ENCODE measurements at regions not wholly inside any gene's neighbourhood (a gene's known extent, or its start where the extent isn't known, plus 50 kb on each side); places are given as distances from the start of the nearest gene placed in this dataset.

GRCh38 chr20:22371843-22372242, 212.5 kb downstream of the FOXA2 start:
- Mint-ChIP-seq H3K27me3 (no peaks in the 10 kb centered on the region), H3K4me1 (ENCODE audit: low read depth) (peaks cover 12% of the 10 kb centered on the region), H3K9me3 (ENCODE audit: low read depth) (no peaks in the 10 kb centered on the region), H3K36me3 (no peaks in the 10 kb centered on the region), H3K4me3 (no peak overlapping the region), H3K27ac (no peak overlapping the region)

- H3K9me3 Mint-ChIP-seq (ENCODE audit: low read depth), result no peaks in the 10 kb centered on the region
- no peak overlapping the region for H3K4me3 Mint-ChIP-seq
- no peak overlapping the region for H3K27ac Mint-ChIP-seq
- peaks cover 12% of the 10 kb centered on the region for H3K4me1 Mint-ChIP-seq (ENCODE audit: low read depth)
- H3K36me3 Mint-ChIP-seq, result no peaks in the 10 kb centered on the region
- H3K27me3 Mint-ChIP-seq, result no peaks in the 10 kb centered on the region
Observed at GRCh38 chr20:22370137-22370536, 214.2 kb downstream of the FOXA2 start.

GRCh38 chr20:22369100-22369499, 215.3 kb downstream of the FOXA2 start:
- H3K4me3 Mint-ChIP-seq, result no peak overlapping the region
- no peak overlapping the region for H3K27ac Mint-ChIP-seq
- no peaks in the 10 kb centered on the region for H3K36me3 Mint-ChIP-seq
- H3K27me3 Mint-ChIP-seq, result no peaks in the 10 kb centered on the region
- H3K4me1 Mint-ChIP-seq (ENCODE audit: low read depth), result peaks cover 12% of the 10 kb centered on the region
- H3K9me3 Mint-ChIP-seq (ENCODE audit: low read depth), result no peaks in the 10 kb centered on the region

- H3K4me1 Mint-ChIP-seq (ENCODE audit: low read depth), result peaks cover 12% of the 10 kb centered on the region
- H3K9me3 Mint-ChIP-seq (ENCODE audit: low read depth), result no peaks in the 10 kb centered on the region
- H3K27me3 Mint-ChIP-seq, result no peaks in the 10 kb centered on the region
- no peak overlapping the region for H3K27ac Mint-ChIP-seq
- H3K4me3 Mint-ChIP-seq, result no peak overlapping the region
- no peaks in the 10 kb centered on the region for H3K36me3 Mint-ChIP-seq
Observed at GRCh38 chr20:22368235-22368634, 216.1 kb downstream of the FOXA2 start.

- no peaks in the 10 kb centered on the region for H3K27me3 Mint-ChIP-seq
- no peak overlapping the region for H3K27ac Mint-ChIP-seq
- peaks cover 4% of the 10 kb centered on the region for H3K4me1 Mint-ChIP-seq (ENCODE audit: low read depth)
- no peak overlapping the region for H3K4me3 Mint-ChIP-seq
- no peaks in the 10 kb centered on the region for H3K9me3 Mint-ChIP-seq (ENCODE audit: low read depth)
- no peaks in the 10 kb centered on the region for H3K36me3 Mint-ChIP-seq
Observed at GRCh38 chr20:22366631-22367030, 217.7 kb downstream of the FOXA2 start.

GRCh38 chr20:22354647-22355046, 229.7 kb downstream of the FOXA2 start:
- Mint-ChIP-seq H3K27me3 (no peaks in the 10 kb centered on the region), H3K4me3 (no peak overlapping the region)

GRCh38 chr20:22353586-22353985, 230.8 kb downstream of the FOXA2 start:
- no peak overlapping the region for H3K4me3 Mint-ChIP-seq
- H3K4me1 Mint-ChIP-seq (ENCODE audit: low read depth), result no peaks in the 10 kb centered on the region
- H3K9me3 Mint-ChIP-seq (ENCODE audit: low read depth), result peaks cover 5% of the 10 kb centered on the region
- no peaks in the 10 kb centered on the region for H3K36me3 Mint-ChIP-seq
- no peaks in the 10 kb centered on the region for H3K27me3 Mint-ChIP-seq
- H3K27ac Mint-ChIP-seq, result no peak overlapping the region

More at GRCh38 chr20:22354647-22355046, 229.7 kb downstream of the FOXA2 start:
- no peak overlapping the region for H3K27ac Mint-ChIP-seq
- no peaks in the 10 kb centered on the region for H3K36me3 Mint-ChIP-seq
- H3K4me1 Mint-ChIP-seq (ENCODE audit: low read depth), result no peaks in the 10 kb centered on the region
- H3K9me3 Mint-ChIP-seq (ENCODE audit: low read depth), result peaks cover 5% of the 10 kb centered on the region

- no peaks in the 10 kb centered on the region for H3K4me1 Mint-ChIP-seq (ENCODE audit: low read depth)
Observed at GRCh38 chr20:22352019-22352418, 232.4 kb downstream of the FOXA2 start.

GRCh38 chr20:22350624-22351023, 233.7 kb downstream of the FOXA2 start:
- Mint-ChIP-seq H3K27ac (no peak overlapping the region), H3K4me1 (ENCODE audit: low read depth) (no peaks in the 10 kb centered on the region), H3K36me3 (no peaks in the 10 kb centered on the region), H3K9me3 (ENCODE audit: low read depth) (no peaks in the 10 kb centered on the region), H3K27me3 (no peaks in the 10 kb centered on the region), H3K4me3 (no peak overlapping the region)

More at GRCh38 chr20:22352019-22352418, 232.4 kb downstream of the FOXA2 start:
- Mint-ChIP-seq H3K9me3 (ENCODE audit: low read depth) (peaks cover 2% of the 10 kb centered on the region), H3K27me3 (no peaks in the 10 kb centered on the region), H3K27ac (no peak overlapping the region), H3K4me3 (no peak overlapping the region), H3K36me3 (no peaks in the 10 kb centered on the region)

GRCh38 chr20:22348010-22348409, 236.4 kb downstream of the FOXA2 start:
- H3K27me3 Mint-ChIP-seq, result no peaks in the 10 kb centered on the region
- no peaks in the 10 kb centered on the region for H3K9me3 Mint-ChIP-seq (ENCODE audit: low read depth)
- no peak overlapping the region for H3K4me3 Mint-ChIP-seq
- H3K27ac Mint-ChIP-seq, result no peak overlapping the region
- H3K4me1 Mint-ChIP-seq (ENCODE audit: low read depth), result no peaks in the 10 kb centered on the region
- no peaks in the 10 kb centered on the region for H3K36me3 Mint-ChIP-seq

GRCh38 chr20:22346716-22347115, 237.7 kb downstream of the FOXA2 start:
- H3K27me3 Mint-ChIP-seq, result no peaks in the 10 kb centered on the region
- H3K36me3 Mint-ChIP-seq, result no peaks in the 10 kb centered on the region
- no peak overlapping the region for H3K4me3 Mint-ChIP-seq
- no peaks in the 10 kb centered on the region for H3K4me1 Mint-ChIP-seq (ENCODE audit: low read depth)
- no peak overlapping the region for H3K27ac Mint-ChIP-seq
- no peaks in the 10 kb centered on the region for H3K9me3 Mint-ChIP-seq (ENCODE audit: low read depth)

GRCh38 chr20:22343612-22344011, 240.8 kb downstream of the FOXA2 start:
- peaks cover 5% of the 10 kb centered on the region for H3K27me3 Mint-ChIP-seq
- no peaks in the 10 kb centered on the region for H3K36me3 Mint-ChIP-seq
- no peaks in the 10 kb centered on the region for H3K9me3 Mint-ChIP-seq (ENCODE audit: low read depth)
- no peak overlapping the region for H3K27ac Mint-ChIP-seq
- no peak overlapping the region for H3K4me3 Mint-ChIP-seq
- H3K4me1 Mint-ChIP-seq (ENCODE audit: low read depth), result no peaks in the 10 kb centered on the region

- Mint-ChIP-seq H3K27ac (no peak overlapping the region), H3K4me3 (no peak overlapping the region), H3K4me1 (ENCODE audit: low read depth) (no peaks in the 10 kb centered on the region), H3K36me3 (no peaks in the 10 kb centered on the region), H3K27me3 (peaks cover 5% of the 10 kb centered on the region), H3K9me3 (ENCODE audit: low read depth) (no peaks in the 10 kb centered on the region)
Observed at GRCh38 chr20:22342410-22342809, 242.0 kb downstream of the FOXA2 start.

- no peaks in the 10 kb centered on the region for H3K4me1 Mint-ChIP-seq (ENCODE audit: low read depth)
- H3K27ac Mint-ChIP-seq, result no peak overlapping the region
- H3K4me3 Mint-ChIP-seq, result no peak overlapping the region
- H3K36me3 Mint-ChIP-seq, result no peaks in the 10 kb centered on the region
- H3K9me3 Mint-ChIP-seq (ENCODE audit: low read depth), result no peaks in the 10 kb centered on the region
- peaks cover 8% of the 10 kb centered on the region for H3K27me3 Mint-ChIP-seq
Observed at GRCh38 chr20:22341508-22341907, 242.9 kb downstream of the FOXA2 start.

GRCh38 chr20:22339946-22340345, 244.4 kb downstream of the FOXA2 start:
- Mint-ChIP-seq H3K9me3 (ENCODE audit: low read depth) (no peaks in the 10 kb centered on the region), H3K27me3 (peaks cover 8% of the 10 kb centered on the region), H3K27ac (no peak overlapping the region), H3K4me1 (ENCODE audit: low read depth) (no peaks in the 10 kb centered on the region), H3K36me3 (no peaks in the 10 kb centered on the region), H3K4me3 (no peak overlapping the region)

- peaks cover 8% of the 10 kb centered on the region for H3K27me3 Mint-ChIP-seq
- no peak overlapping the region for H3K4me3 Mint-ChIP-seq
- H3K36me3 Mint-ChIP-seq, result no peaks in the 10 kb centered on the region
- no peaks in the 10 kb centered on the region for H3K4me1 Mint-ChIP-seq (ENCODE audit: low read depth)
- H3K27ac Mint-ChIP-seq, result no peak overlapping the region
- H3K9me3 Mint-ChIP-seq (ENCODE audit: low read depth), result no peaks in the 10 kb centered on the region
Observed at GRCh38 chr20:22339091-22339881, 245.1 kb downstream of the FOXA2 start.

Measured in activated naive CD8-positive, alpha-beta T cell (primary cell).